H9 (cell line): ENCODE measurements at regions not wholly inside any gene's neighbourhood (a gene's known extent, or its start where the extent isn't known, plus 50 kb on each side); places are given as distances from the start of the nearest gene placed in this dataset.

Experiments used
- DNase-seq: peaks from one replicate; pipeline ENCODE4 v3.0.0-alpha.2; 2017
- H2AFZ ChIP-seq: one replicate; pipeline ENCODE4 v1.6.1; 2013; ENCODE audit warnings: mild to moderate bottlenecking, low read length, control low read depth, moderate library complexity
- H2AK5ac ChIP-seq: 2 replicates; pipeline ENCODE4 v1.6.1; 2013; ENCODE audit warnings: low read length, control low read depth, mixed read lengths; ENCODE audit not compliant: insufficient read length
- H2BK120ac ChIP-seq: one replicate; pipeline ENCODE4 v1.6.1; 2013; ENCODE audit warnings: low read depth, mild to moderate bottlenecking, low read length, control low read depth, inconsistent platforms; ENCODE audit not compliant: poor library complexity, severe bottlenecking
- H2BK12ac ChIP-seq: 2 replicates; pipeline ENCODE4 v1.6.1; 2013; ENCODE audit warnings: low read length, control low read depth, mixed read lengths, low read depth; ENCODE audit not compliant: insufficient read length
- H2BK15ac ChIP-seq: 2 replicates; pipeline ENCODE4 v1.6.1; 2013; ENCODE audit warnings: low read depth, low read length, control low read depth
- H2BK20ac ChIP-seq: one replicate; pipeline ENCODE4 v1.6.1; 2013; ENCODE audit warnings: low read depth, mild to moderate bottlenecking, low read length, control low read depth, inconsistent platforms; ENCODE audit not compliant: poor library complexity, severe bottlenecking
- H2BK5ac ChIP-seq: 2 replicates; pipeline ENCODE4 v1.6.1; 2013; ENCODE audit warnings: low read length, control low read depth, mixed read lengths; ENCODE audit not compliant: insufficient read length
- H3K14ac ChIP-seq: 2 replicates; pipeline ENCODE4 v1.6.1; 2013; ENCODE audit warnings: low read length, control low read depth; ENCODE audit not compliant: insufficient read depth
- H3K18ac ChIP-seq: 2 replicates; pipeline ENCODE4 v1.6.1; 2013; ENCODE audit warnings: low read depth, mild to moderate bottlenecking, mixed read lengths, low read length, control low read depth; ENCODE audit not compliant: insufficient read length
- H3K23ac ChIP-seq: 2 replicates; pipeline ENCODE4 v1.6.1; 2013; ENCODE audit warnings: low read length, control low read depth, mixed read lengths, low read depth; ENCODE audit not compliant: insufficient read length
- H3K23me2 ChIP-seq: 2 replicates; pipeline ENCODE4 v1.6.1; 2013; ENCODE audit warnings: low read depth, mild to moderate bottlenecking, mixed read lengths, low read length, control low read depth; ENCODE audit not compliant: insufficient read length, poor library complexity, severe bottlenecking
- H3K27ac ChIP-seq: 2 replicates; pipeline ENCODE4 v1.5.1; 2013; ENCODE audit warnings: low read length, control low read depth, mixed read lengths, low read depth; ENCODE audit not compliant: insufficient read length
- H3K27me3 ChIP-seq: 2 replicates; pipeline ENCODE4 v1.6.1; 2013; ENCODE audit warnings: low read length, control low read depth, inconsistent platforms; ENCODE audit not compliant: insufficient read depth
- H3K4ac ChIP-seq: 2 replicates; pipeline ENCODE4 v1.6.1; 2013; ENCODE audit warnings: low read depth, mild to moderate bottlenecking, control low read depth, inconsistent platforms, low read length, moderate library complexity
- H3K4me1 ChIP-seq: 2 replicates; pipeline ENCODE4 v1.6.1; 2013; ENCODE audit warnings: low read length, control low read depth, inconsistent platforms; ENCODE audit not compliant: insufficient read depth
- H3K4me2 ChIP-seq: 2 replicates; pipeline ENCODE4 v1.6.1; 2013; ENCODE audit warnings: low read length, control low read depth, mixed read lengths; ENCODE audit not compliant: insufficient read length, insufficient read depth
- H3K56ac ChIP-seq: 2 replicates; pipeline ENCODE4 v1.6.1; 2013; ENCODE audit warnings: low read depth, mild to moderate bottlenecking, mixed read lengths, low read length, control low read depth; ENCODE audit not compliant: insufficient read length
- H3K79me1 ChIP-seq: 2 replicates; pipeline ENCODE4 v1.6.1; 2013; ENCODE audit warnings: low read depth, mild to moderate bottlenecking, moderate library complexity, low read length, control low read depth, inconsistent platforms; ENCODE audit not compliant: insufficient read depth, poor library complexity, severe bottlenecking
- H3K79me2 ChIP-seq: 2 replicates; pipeline ENCODE4 v1.6.1; 2013; ENCODE audit warnings: low read length, control low read depth, inconsistent platforms; ENCODE audit not compliant: insufficient read depth
- H3K9ac ChIP-seq: 2 replicates; pipeline ENCODE4 v1.6.1; 2013; ENCODE audit warnings: low read length, control low read depth, mixed read lengths; ENCODE audit not compliant: insufficient read length; ENCODE audit errors: extremely low read depth
- H3K9me3 ChIP-seq: one replicate; pipeline ENCODE4 v1.6.1; 2013; ENCODE audit warnings: low read depth, low read length, inconsistent platforms; ENCODE audit not compliant: control insufficient read depth
- H3T11ph ChIP-seq: one replicate; pipeline ENCODE4 v1.6.1; 2013; ENCODE audit warnings: mild to moderate bottlenecking, low read length, control low read depth, inconsistent platforms
- H4K20me1 ChIP-seq: one replicate; pipeline ENCODE4 v1.6.1; 2013; ENCODE audit not compliant: control insufficient read depth, insufficient read length, insufficient read depth
- H4K5ac ChIP-seq: 2 replicates; pipeline ENCODE4 v1.6.1; 2013; ENCODE audit warnings: low read depth, mild to moderate bottlenecking, mixed read lengths, low read length, control low read depth; ENCODE audit not compliant: insufficient read length
- H4K8ac ChIP-seq: replicated peaks from 2 replicates; pipeline ENCODE4 v1.6.1; 2013; ENCODE audit warnings: low read length, control low read depth, mixed read lengths, low read depth; ENCODE audit not compliant: insufficient read length
- H4K91ac ChIP-seq: 2 replicates; pipeline ENCODE4 v1.6.1; 2013; ENCODE audit warnings: low read depth, mild to moderate bottlenecking, moderate library complexity, mixed read lengths, low read length, control low read depth; ENCODE audit not compliant: insufficient read length
- H3K27ac Mint-ChIP-seq, 3 experiments: 2 replicates in 2 of 3; 3 replicates in 1 of 3; pipeline ENCODE4 v1.8.0; 2020 to 2021; ENCODE audit warnings: mixed read lengths in 3 of 3, mild to moderate bottlenecking in 1 of 3, moderate library complexity in 1 of 3
- H3K27me3 Mint-ChIP-seq: 2 replicates; pipeline ENCODE4 v1.8.0; 2021; ENCODE audit warnings: low read depth, mild to moderate bottlenecking, moderate library complexity, mixed read lengths
- H3K36me3 Mint-ChIP-seq, 3 experiments: 2 replicates in 2 of 3; 3 replicates in 1 of 3; pipeline ENCODE4 v1.8.0; 2020 to 2021; ENCODE audit warnings: low read depth in 3 of 3, mixed read lengths in 3 of 3; ENCODE audit not compliant: insufficient read depth in 1 of 3
- H3K4me1 Mint-ChIP-seq, 2 experiments: 2 replicates each; pipeline ENCODE4 v1.8.0; 2020; ENCODE audit warnings: mixed read lengths in 2 of 2
- H3K4me3 Mint-ChIP-seq, 2 experiments: 2 replicates in 1 of 2; 3 replicates in 1 of 2; pipeline ENCODE4 v1.8.0; 2020 to 2021; ENCODE audit warnings: mild to moderate bottlenecking in 2 of 2, mixed read lengths in 2 of 2, moderate library complexity in 1 of 2
- H3K9me3 Mint-ChIP-seq, 2 experiments: 2 replicates in 1 of 2; 3 replicates in 1 of 2; pipeline ENCODE4 v1.8.0; 2020; ENCODE audit warnings: mild to moderate bottlenecking in 2 of 2, mixed read lengths in 2 of 2, moderate library complexity in 1 of 2
- WGBS: extraction: QIAGEN DNeasy Blood & Tissue Kit; methylation state at CpG from one replicate; pipeline ENCODE4 v1.1.7; 2013; ENCODE audit warnings: missing lambda C conversion rate, low lambda C conversion rate, mixed read lengths; ENCODE audit not compliant: insufficient read length; ENCODE audit errors: extremely low coverage; 5-methylcytosine and 5-hydroxymethylcytosine counted together
- TF ChIP-seq, protein P1 (sequence below): fragments of 200-600 bp; sonication (generic); conservative IDR thresholded peaks from 3 replicates; pipeline ENCODE4 v1.8.0; 2021; ENCODE audit warnings: antibody characterized with exemption, mild to moderate bottlenecking

DNA sequence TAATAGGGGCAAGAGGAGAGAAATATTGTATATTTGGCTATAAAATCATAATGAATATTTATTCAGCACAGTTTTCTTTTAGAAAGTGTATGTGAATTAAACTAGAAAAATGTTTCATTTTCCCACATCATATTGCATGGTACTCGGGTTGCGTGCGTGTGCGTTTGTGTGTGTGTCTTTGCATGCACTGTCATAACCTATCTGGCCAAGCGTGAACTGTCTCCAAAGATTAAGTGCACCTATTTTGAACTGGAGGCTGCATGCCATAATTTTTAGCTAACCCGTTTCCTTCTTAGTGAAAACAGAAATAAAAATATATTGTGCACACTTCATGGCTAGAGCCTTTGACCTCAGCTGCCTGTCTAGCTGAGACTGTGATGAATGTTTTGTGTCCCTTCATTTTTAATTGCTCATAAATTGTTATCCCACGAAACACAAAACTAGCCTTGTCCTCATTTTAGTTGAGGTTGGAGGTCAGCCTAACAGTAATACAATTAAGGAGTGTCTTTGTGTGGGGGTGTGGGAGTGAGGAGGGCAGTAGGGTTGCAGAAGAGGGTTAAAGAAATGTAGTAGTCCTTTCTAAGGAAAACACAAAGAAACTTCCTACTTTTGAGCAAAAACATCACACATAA is 336.1 kb upstream of the POU3F2 start:
- Histone ChIP-seq H2AK5ac (no peak overlapping the region), H3K79me1 (no peaks in the 10 kb centered on the region), H4K8ac (no peak overlapping the region), H4K5ac (no peak overlapping the region), H3K4me2 (no peak overlapping the region), H2AFZ (no peak overlapping the region), H3K9ac (no peak overlapping the region), H2BK15ac (no peak overlapping the region), H2BK20ac (no peak overlapping the region), H3K23ac (no peak overlapping the region), H3K4me1 (no peaks in the 10 kb centered on the region), H3K18ac (no peak overlapping the region), H2BK120ac (no peak overlapping the region), H3K27me3 (no peaks in the 10 kb centered on the region), H2BK12ac (no peak overlapping the region), H3K14ac (no peak overlapping the region), H3T11ph (no peak overlapping the region), H3K4ac (no peak overlapping the region), H4K91ac (no peak overlapping the region), H2BK5ac (no peak overlapping the region), H3K23me2 (no peaks in the 10 kb centered on the region), H3K79me2 (no peaks in the 10 kb centered on the region), H3K27ac (no peak overlapping the region), H3K56ac (no peak overlapping the region), H3K9me3 (no peaks in the 10 kb centered on the region), H4K20me1 (no peaks in the 10 kb centered on the region)
- H3K36me3 Mint-ChIP-seq, result no peaks in the 10 kb centered on the region
- no peak for DNase-seq
- TF ChIP-seq, protein P1, sequence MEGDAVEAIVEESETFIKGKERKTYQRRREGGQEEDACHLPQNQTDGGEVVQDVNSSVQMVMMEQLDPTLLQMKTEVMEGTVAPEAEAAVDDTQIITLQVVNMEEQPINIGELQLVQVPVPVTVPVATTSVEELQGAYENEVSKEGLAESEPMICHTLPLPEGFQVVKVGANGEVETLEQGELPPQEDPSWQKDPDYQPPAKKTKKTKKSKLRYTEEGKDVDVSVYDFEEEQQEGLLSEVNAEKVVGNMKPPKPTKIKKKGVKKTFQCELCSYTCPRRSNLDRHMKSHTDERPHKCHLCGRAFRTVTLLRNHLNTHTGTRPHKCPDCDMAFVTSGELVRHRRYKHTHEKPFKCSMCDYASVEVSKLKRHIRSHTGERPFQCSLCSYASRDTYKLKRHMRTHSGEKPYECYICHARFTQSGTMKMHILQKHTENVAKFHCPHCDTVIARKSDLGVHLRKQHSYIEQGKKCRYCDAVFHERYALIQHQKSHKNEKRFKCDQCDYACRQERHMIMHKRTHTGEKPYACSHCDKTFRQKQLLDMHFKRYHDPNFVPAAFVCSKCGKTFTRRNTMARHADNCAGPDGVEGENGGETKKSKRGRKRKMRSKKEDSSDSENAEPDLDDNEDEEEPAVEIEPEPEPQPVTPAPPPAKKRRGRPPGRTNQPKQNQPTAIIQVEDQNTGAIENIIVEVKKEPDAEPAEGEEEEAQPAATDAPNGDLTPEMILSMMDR, result no peak
- H3K4me1 Mint-ChIP-seq, result peaks cover 8% of the 10 kb centered on the region in 2 experiments
- WGBS, result no CpG with 5 or more reads among the region's 7 CpGs
- no peak overlapping the region for H3K4me3 Mint-ChIP-seq
- peak overlapping the region in 1 of 3 experiments; percentile 59; a peak in 1 of 7 replicates for H3K27ac Mint-ChIP-seq
- H3K9me3 Mint-ChIP-seq, result no peaks in the 10 kb centered on the region
- no peaks in the 10 kb centered on the region for H3K27me3 Mint-ChIP-seq
